Lower leg skin (tissue), 4 donors: ENCODE measurements at regions not wholly inside any gene's neighbourhood (a gene's known extent, or its start where the extent isn't known, plus 50 kb on each side); places are given as distances from the start of the nearest gene placed in this dataset.

Experiments
- DNase-seq, 2 donors: peaks; one replicate each; pipeline ENCODE4 v3.0.0-alpha.2; 2019; ENCODE audit warnings: low spot score in 2 of 2
- H3K4me3 ChIP-seq: fragments of 200-600 bp; sonication (generic); 2 replicates; pipeline ENCODE4 v1.5.1; 2017; ENCODE audit warnings: mild to moderate bottlenecking, low read depth; ENCODE audit not compliant: poor library complexity, severe bottlenecking
- CTCF ChIP-seq, 3 donors: fragments of 450-650 bp; IDR thresholded peaks; one replicate each; pipeline ENCODE4 v1.5.1; 2016; ENCODE audit warnings: antibody characterized with exemption in 3 of 3, mild to moderate bottlenecking in 3 of 3, moderate library complexity in 2 of 3
- POLR2A ChIP-seq, 2 donors: fragments of 450-650 bp; IDR thresholded peaks; one replicate each; pipeline ENCODE4 v1.6.1; 2016 to 2017; ENCODE audit warnings: antibody characterized with exemption in 2 of 2, mild to moderate bottlenecking in 1 of 2, moderate library complexity in 1 of 2
- WGBS, 2 donors: methylation state at CpG; one replicate each; pipeline ENCODE4 v1.1.5; 2018; 5-methylcytosine and 5-hydroxymethylcytosine counted together
- intact Hi-C: fragments of 100-400 bp; cut with DNase I; formaldehyde crosslinking; loops from one replicate; pipeline ENCODE4 v1.15.0; 2023; ENCODE audit warnings: low total_unique reads

- intact Hi-C loops, result no loop called here
- H3K4me3 ChIP-seq, result no peak overlapping the region
- no peak for DNase-seq
- no peak for TF ChIP-seq POLR2A (IDR thresholded peaks at IDR 0.05)
- TF ChIP-seq CTCF (IDR thresholded peaks at IDR 0.05), result no peak
Measured at GRCh38 chr5:107023732-107024131, 647.0 kb downstream of the EFNA5 start.

- DNase-seq, result no peak
- WGBS, 2 donors, result 84 to 90% methylated on average over 2 of the region's 2 CpGs
- intact Hi-C loops, result no loop called here
- TF ChIP-seq CTCF (IDR thresholded peaks at IDR 0.05) (no peak), POLR2A (IDR thresholded peaks at IDR 0.05) (no peak)
- no peak overlapping the region for H3K4me3 ChIP-seq
Measured at GRCh38 chr5:107021575-107021974, 649.2 kb downstream of the EFNA5 start.

- no peak overlapping the region for H3K4me3 ChIP-seq
- TF ChIP-seq CTCF (IDR thresholded peaks at IDR 0.05), result no peak
- TF ChIP-seq POLR2A (IDR thresholded peaks at IDR 0.05), result no peak
- intact Hi-C loops, result no loop called here
- WGBS, 2 donors, result 55 to 57% methylated on average over 2 of the region's 2 CpGs
- no peak for DNase-seq
Measured at GRCh38 chr5:107020626-107021025, 650.1 kb downstream of the EFNA5 start.

- intact Hi-C loops, result no loop called here
- no peak for DNase-seq
- H3K4me3 ChIP-seq, result no peak overlapping the region
- TF ChIP-seq POLR2A (IDR thresholded peaks at IDR 0.05) (no peak), CTCF (IDR thresholded peaks at IDR 0.05) (no peak)
- WGBS, 2 donors, result 41 to 63% methylated on average over 1 of the region's 1 CpG
Measured at GRCh38 chr5:107017616-107018015, 653.1 kb downstream of the EFNA5 start.

GRCh38 chr5:107012371-107012770, 658.4 kb downstream of the EFNA5 start:
- no peak for DNase-seq
- intact Hi-C loops, result no loop called here
- TF ChIP-seq CTCF (IDR thresholded peaks at IDR 0.05) (no peak), POLR2A (IDR thresholded peaks at IDR 0.05) (no peak)
- WGBS, 2 donors, result 94 to 95% methylated on average over 10 of the region's 10 CpGs
- H3K4me3 ChIP-seq, result no peak overlapping the region

GRCh38 chr5:107011605-107012004, 659.1 kb downstream of the EFNA5 start:
- intact Hi-C loops, result no loop called here

More at GRCh38 chr5:107011605-107012004, 659.1 kb downstream of the EFNA5 start:
- WGBS, 2 donors, result 84 to 86% methylated on average over 7 of the region's 7 CpGs
- no peak for DNase-seq
- no peak overlapping the region for H3K4me3 ChIP-seq
- TF ChIP-seq CTCF (IDR thresholded peaks at IDR 0.05) (no peak), POLR2A (IDR thresholded peaks at IDR 0.05) (no peak)
